Neural cell (in vitro differentiated cells): ENCODE measurements at regions not wholly inside any gene's neighbourhood (a gene's known extent, or its start where the extent isn't known, plus 50 kb on each side); places are given as distances from the start of the nearest gene placed in this dataset.

ENCODE experiments used
- EP300 ChIP-seq: fragments of 450-650 bp; conservative IDR thresholded peaks from 2 replicates; pipeline ENCODE4 v1.6.1; 2014; ENCODE audit warnings: antibody characterized with exemption, mild to moderate bottlenecking, moderate library complexity; ENCODE audit not compliant: poor library complexity, severe bottlenecking
- TF ChIP-seq, protein P1 (sequence below): fragments of 450-650 bp; IDR thresholded peaks from 2 replicates; pipeline ENCODE4 v1.5.1; 2014; ENCODE audit warnings: antibody characterized with exemption, mild to moderate bottlenecking, moderate library complexity; ENCODE audit not compliant: poor library complexity, severe bottlenecking

DNA sequence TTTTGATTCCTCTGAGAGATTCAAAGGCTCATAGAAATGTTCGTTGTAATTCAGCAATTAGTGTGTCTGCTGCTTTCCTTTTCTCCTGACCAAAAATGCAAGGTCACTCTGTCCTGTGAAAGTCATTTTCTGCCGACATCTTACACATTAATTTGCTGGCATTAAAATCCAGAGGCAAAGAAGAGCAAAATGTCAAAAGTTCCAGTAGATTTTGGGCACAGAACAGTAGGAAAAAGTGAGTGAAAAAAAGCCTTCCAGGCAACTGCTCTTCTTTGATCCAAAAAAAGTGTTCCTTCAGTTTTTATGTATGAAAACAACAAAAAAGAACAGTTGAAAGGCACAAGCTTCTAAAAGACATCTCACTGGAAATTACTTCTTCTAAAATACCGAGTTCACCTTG, 413.8 kb downstream of the FOXO1 start:
- TF ChIP-seq, protein P1, sequence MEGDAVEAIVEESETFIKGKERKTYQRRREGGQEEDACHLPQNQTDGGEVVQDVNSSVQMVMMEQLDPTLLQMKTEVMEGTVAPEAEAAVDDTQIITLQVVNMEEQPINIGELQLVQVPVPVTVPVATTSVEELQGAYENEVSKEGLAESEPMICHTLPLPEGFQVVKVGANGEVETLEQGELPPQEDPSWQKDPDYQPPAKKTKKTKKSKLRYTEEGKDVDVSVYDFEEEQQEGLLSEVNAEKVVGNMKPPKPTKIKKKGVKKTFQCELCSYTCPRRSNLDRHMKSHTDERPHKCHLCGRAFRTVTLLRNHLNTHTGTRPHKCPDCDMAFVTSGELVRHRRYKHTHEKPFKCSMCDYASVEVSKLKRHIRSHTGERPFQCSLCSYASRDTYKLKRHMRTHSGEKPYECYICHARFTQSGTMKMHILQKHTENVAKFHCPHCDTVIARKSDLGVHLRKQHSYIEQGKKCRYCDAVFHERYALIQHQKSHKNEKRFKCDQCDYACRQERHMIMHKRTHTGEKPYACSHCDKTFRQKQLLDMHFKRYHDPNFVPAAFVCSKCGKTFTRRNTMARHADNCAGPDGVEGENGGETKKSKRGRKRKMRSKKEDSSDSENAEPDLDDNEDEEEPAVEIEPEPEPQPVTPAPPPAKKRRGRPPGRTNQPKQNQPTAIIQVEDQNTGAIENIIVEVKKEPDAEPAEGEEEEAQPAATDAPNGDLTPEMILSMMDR: no peak
- no peak for TF ChIP-seq EP300
